Keratinocyte (primary cell): ENCODE measurements at regions not wholly inside any gene's neighbourhood (a gene's known extent, or its start where the extent isn't known, plus 50 kb on each side); places are given as distances from the start of the nearest gene placed in this dataset.

Source experiments
- DNase-seq: peaks from one replicate; pipeline ENCODE4 v3.0.0-alpha.2; 2011; ENCODE audit warnings: low read depth, missing footprints, low spot score
- FAIRE-seq: peaks from 2 replicates; lab custom pipeline; 2011; peaks lifted over from hg19 to GRCh38; lab: Jason Lieb, UNC
- H2AFZ ChIP-seq: 2 replicates; pipeline ENCODE4 v1.6.0; 2012; ENCODE audit warnings: low read length, control low read depth, inconsistent platforms; ENCODE audit not compliant: control insufficient read depth
- H3K27ac ChIP-seq: 2 replicates; pipeline ENCODE4 v1.5.1; 2011; ENCODE audit warnings: low read length; ENCODE audit not compliant: control insufficient read depth, insufficient read depth
- H3K27me3 ChIP-seq: 3 replicates; pipeline ENCODE4 v1.6.0; 2011; ENCODE audit warnings: low read length; ENCODE audit not compliant: control insufficient read depth, insufficient read depth; ENCODE audit errors: extremely low read depth
- H3K36me3 ChIP-seq, 2 experiments: 2 replicates in 1 of 2; 3 replicates in 1 of 2; pipeline ENCODE4 v1.5.1; 2011; ENCODE audit warnings: low read length in 2 of 2, mild to moderate bottlenecking in 1 of 2; ENCODE audit not compliant: control insufficient read depth in 2 of 2, insufficient read depth in 2 of 2; ENCODE audit errors: extremely low read depth in 1 of 2
- H3K4me1 ChIP-seq: 3 replicates; pipeline ENCODE4 v1.5.1; 2011; ENCODE audit warnings: low read length; ENCODE audit not compliant: control insufficient read depth, insufficient read depth; ENCODE audit errors: extremely low read depth
- H3K4me2 ChIP-seq: 3 replicates; pipeline ENCODE4 v1.6.0; 2011; ENCODE audit warnings: low read depth, low read length; ENCODE audit not compliant: control insufficient read depth, insufficient read depth; ENCODE audit errors: extremely low read depth
- H3K4me3 ChIP-seq, 3 experiments: fragments of 200-600 bp in 1 of 3; sonication (generic) in 1 of 3; 2 replicates in 2 of 3; 3 replicates in 1 of 3; pipeline ENCODE4 v1.5.1; 2011 to 2016; ENCODE audit warnings: low read length in 3 of 3, mild to moderate bottlenecking in 3 of 3, control low read depth in 2 of 3, inconsistent platforms in 1 of 3, low read depth in 1 of 3, mixed read lengths in 1 of 3, mixed run types in 1 of 3, moderate library complexity in 1 of 3; ENCODE audit not compliant: control insufficient read depth in 2 of 3, insufficient read depth in 2 of 3; ENCODE audit errors: extremely low read depth in 1 of 3
- H3K79me2 ChIP-seq: 2 replicates; pipeline ENCODE4 v1.6.0; 2012; ENCODE audit warnings: low read length; ENCODE audit not compliant: control insufficient read depth, insufficient read depth
- H3K9ac ChIP-seq: 3 replicates; pipeline ENCODE4 v1.6.0; 2011; ENCODE audit warnings: low read length; ENCODE audit not compliant: control insufficient read depth, insufficient read depth; ENCODE audit errors: extremely low read depth
- H3K9me1 ChIP-seq: 3 replicates; pipeline ENCODE4 v1.6.0; 2011; ENCODE audit warnings: low read length; ENCODE audit not compliant: control insufficient read depth, insufficient read depth; ENCODE audit errors: extremely low read depth
- H3K9me3 ChIP-seq: 2 replicates; pipeline ENCODE4 v1.5.1; 2012; ENCODE audit warnings: low read depth, low read length; ENCODE audit not compliant: control insufficient read depth
- H4K20me1 ChIP-seq: 3 replicates; pipeline ENCODE4 v1.6.0; 2011; ENCODE audit warnings: low read length; ENCODE audit not compliant: control insufficient read depth, insufficient read depth; ENCODE audit errors: extremely low read depth
- EZH2 ChIP-seq: IDR thresholded peaks from one replicate; pipeline ENCODE4 v1.6.1; 2012; ENCODE audit warnings: inconsistent platforms, mild to moderate bottlenecking, low read length, moderate library complexity
- dilution Hi-C: fragments of 300-500 bp; cut with MboI; formaldehyde crosslinking; loops from one replicate; pipeline ENCODE4 v1.7.0; 2020; ENCODE audit warnings: low sequenced_read_pairs; ENCODE audit not compliant: extremely low pct_ligation_motif_present
- TF ChIP-seq, protein P1 (sequence below), 3 experiments: IDR thresholded peaks in 1 of 3; conservative IDR thresholded peaks in 1 of 3; optimal IDR thresholded peaks in 1 of 3; 2 replicates in 2 of 3; 3 replicates in 1 of 3; pipeline versions ENCODE3 to v1.5.1; 2011; ENCODE audit warnings: low read length in 3 of 3, mild to moderate bottlenecking in 3 of 3, moderate library complexity in 2 of 3, control low read depth in 1 of 3, inconsistent platforms in 1 of 3; ENCODE audit not compliant: insufficient read depth in 2 of 3; ENCODE audit errors: extremely low read depth in 1 of 3

DNA sequence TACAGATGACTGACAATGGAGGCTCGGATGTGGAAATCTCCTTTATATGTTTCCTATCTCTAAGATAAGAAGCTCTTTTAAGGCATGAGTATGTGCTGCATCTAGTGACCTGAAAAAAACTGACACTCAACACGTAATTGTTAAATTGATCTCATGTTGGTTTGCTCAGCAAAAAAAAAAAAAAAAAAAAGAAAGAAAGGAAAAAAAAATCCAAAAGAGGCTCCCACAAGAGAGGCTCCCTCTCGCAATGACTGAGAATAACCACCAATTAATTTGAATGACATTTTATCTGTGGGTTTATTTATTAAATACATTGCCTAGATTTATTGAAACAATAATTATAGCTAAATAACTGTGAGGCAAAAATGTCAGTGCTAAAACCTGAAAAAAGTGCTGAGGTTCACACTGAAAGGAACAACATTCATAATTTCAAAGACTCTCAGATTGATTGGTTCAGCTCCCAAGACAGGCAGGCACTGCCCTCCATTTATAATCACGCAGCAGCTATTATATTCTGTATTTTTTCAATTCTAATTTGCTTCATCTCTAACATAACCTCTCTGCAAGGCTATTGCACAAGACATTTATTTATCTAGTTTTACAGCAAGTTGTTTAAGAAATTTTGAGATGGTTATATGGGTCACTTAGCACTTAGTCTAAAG is 184.5 kb upstream of the TMPRSS15 start:
- Histone ChIP-seq H4K20me1 (no peaks in the 10 kb centered on the region), H3K27me3 (no peaks in the 10 kb centered on the region), H3K9ac (no peak overlapping the region), H3K36me3 (no peaks in the 10 kb centered on the region), H3K9me3 (no peaks in the 10 kb centered on the region), H3K4me3 (no peak overlapping the region), H3K9me1 (no peaks in the 10 kb centered on the region), H3K4me1 (no peaks in the 10 kb centered on the region), H3K27ac (no peak overlapping the region), H3K4me2 (no peak overlapping the region), H3K79me2 (no peaks in the 10 kb centered on the region), H2AFZ (no peak overlapping the region)
- no peak for DNase-seq
- FAIRE-seq = no peak
- dilution Hi-C loops = no loop called here
- no peak for TF ChIP-seq EZH2
- TF ChIP-seq, protein P1, sequence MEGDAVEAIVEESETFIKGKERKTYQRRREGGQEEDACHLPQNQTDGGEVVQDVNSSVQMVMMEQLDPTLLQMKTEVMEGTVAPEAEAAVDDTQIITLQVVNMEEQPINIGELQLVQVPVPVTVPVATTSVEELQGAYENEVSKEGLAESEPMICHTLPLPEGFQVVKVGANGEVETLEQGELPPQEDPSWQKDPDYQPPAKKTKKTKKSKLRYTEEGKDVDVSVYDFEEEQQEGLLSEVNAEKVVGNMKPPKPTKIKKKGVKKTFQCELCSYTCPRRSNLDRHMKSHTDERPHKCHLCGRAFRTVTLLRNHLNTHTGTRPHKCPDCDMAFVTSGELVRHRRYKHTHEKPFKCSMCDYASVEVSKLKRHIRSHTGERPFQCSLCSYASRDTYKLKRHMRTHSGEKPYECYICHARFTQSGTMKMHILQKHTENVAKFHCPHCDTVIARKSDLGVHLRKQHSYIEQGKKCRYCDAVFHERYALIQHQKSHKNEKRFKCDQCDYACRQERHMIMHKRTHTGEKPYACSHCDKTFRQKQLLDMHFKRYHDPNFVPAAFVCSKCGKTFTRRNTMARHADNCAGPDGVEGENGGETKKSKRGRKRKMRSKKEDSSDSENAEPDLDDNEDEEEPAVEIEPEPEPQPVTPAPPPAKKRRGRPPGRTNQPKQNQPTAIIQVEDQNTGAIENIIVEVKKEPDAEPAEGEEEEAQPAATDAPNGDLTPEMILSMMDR (optimal IDR thresholded peaks at IDR 0.05 in 1 of 3, IDR thresholded peaks at IDR 0.05 in 1 of 3, conservative IDR thresholded peaks at IDR 0.05 in 1 of 3; ENCODE audit: extremely low read depth in 1 of 3, insufficient read depth in 2 of 3, low read length in 3 of 3) = no peak

DNA sequence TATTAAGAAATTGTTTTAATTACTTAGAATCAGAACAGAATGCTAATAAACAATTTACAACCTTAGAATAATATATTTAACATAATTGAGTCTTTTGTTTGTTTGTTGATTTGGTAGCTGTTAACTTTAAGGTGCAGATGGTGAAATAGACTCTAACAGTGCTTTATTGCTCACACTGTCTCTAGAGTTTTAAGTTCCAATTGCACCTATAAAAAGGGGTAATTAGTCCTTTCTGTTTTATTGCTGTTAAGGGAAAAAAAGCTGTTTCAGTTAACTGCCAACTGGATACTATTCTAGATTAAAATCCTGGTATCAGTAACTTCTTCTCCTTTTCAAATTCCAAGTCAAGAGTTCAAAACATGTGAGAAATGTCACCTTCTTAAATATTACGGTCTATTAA is 197.6 kb upstream of the TMPRSS15 start:
- no peaks in the 10 kb centered on the region for H3K9me1 ChIP-seq
- H4K20me1 ChIP-seq = no peaks in the 10 kb centered on the region
- no peaks in the 10 kb centered on the region for H3K27me3 ChIP-seq
- dilution Hi-C loops = no loop called here
- H3K9me3 ChIP-seq = no peaks in the 10 kb centered on the region
- no peak overlapping the region for H3K27ac ChIP-seq
- no peaks in the 10 kb centered on the region for H3K79me2 ChIP-seq
- H3K4me1 ChIP-seq = no peaks in the 10 kb centered on the region
- no peak overlapping the region for H3K4me3 ChIP-seq
- H3K4me2 ChIP-seq = no peak overlapping the region
- H2AFZ ChIP-seq = no peak overlapping the region
- FAIRE-seq (no peak), DNase-seq (no peak)
- no peak overlapping the region for H3K9ac ChIP-seq
- TF ChIP-seq, protein P1 (optimal IDR thresholded peaks at IDR 0.05 in 1 of 3, IDR thresholded peaks at IDR 0.05 in 1 of 3, conservative IDR thresholded peaks at IDR 0.05 in 1 of 3; ENCODE audit: extremely low read depth in 1 of 3, insufficient read depth in 2 of 3, low read length in 3 of 3) = no peak
- TF ChIP-seq EZH2 = no peak
- no peaks in the 10 kb centered on the region for H3K36me3 ChIP-seq
